GM21619 (cell line): ENCODE measurements at regions not wholly inside any gene's neighbourhood (a gene's known extent, or its start where the extent isn't known, plus 50 kb on each side); places are given as distances from the start of the nearest gene placed in this dataset.

Experiments used
- ATAC-seq: cut with Tn5 transposase; IDR thresholded peaks from one replicate; pipeline ENCODE4 v1.9.1; 2021; ENCODE audit not compliant: unreplicated experiment

- no peak for ATAC-seq
Observed at GRCh38 chr1:57686306-57686705, 262.4 kb upstream of the DAB1 start.

DNA sequence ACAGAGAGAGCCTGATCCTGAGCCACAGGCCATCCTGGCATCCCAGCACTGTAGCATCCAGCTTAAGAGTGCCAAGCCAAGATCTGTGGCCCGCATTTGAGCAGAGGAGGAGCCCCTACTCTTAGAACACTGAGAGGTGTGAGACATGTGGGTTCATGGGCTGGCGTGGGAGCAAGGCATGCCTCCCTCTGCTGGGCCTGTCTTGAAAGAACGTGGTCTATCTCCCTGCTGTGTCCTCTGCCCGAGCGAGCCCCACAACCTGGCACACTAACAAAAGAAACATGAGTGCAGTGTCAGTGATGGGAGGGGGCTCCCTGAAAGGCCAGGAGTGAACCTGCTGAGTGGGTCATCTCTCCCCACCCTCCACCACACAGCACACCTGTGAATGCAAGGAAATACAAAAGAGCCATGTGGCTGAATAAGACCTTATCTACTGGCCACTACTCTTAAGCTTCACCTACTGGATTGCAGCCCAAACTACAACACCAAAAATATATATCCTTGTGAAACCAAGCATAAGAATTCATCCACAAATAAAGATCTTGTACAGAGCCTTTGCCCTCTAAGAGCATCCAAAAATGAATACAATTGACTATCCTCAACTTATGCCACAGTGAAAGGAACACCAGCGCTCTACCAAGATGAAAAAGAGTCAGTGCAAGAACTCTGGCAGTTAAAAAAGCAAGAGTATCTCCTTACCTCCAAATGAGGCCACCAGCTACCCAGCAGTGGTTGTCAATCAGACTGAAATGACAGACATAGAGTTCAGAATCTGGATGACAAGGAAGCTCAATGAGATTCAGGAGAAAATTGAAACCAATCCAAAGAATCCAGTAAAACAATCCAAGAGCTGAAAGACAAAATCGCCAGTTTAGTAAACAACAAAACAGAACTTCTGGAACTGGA lies 259.4 kb upstream of the DAB1 start:
- ATAC-seq: no peak

GRCh38 chr1:57678138-57678537 lies 254.3 kb upstream of the DAB1 start:
- no peak for ATAC-seq

DNA sequence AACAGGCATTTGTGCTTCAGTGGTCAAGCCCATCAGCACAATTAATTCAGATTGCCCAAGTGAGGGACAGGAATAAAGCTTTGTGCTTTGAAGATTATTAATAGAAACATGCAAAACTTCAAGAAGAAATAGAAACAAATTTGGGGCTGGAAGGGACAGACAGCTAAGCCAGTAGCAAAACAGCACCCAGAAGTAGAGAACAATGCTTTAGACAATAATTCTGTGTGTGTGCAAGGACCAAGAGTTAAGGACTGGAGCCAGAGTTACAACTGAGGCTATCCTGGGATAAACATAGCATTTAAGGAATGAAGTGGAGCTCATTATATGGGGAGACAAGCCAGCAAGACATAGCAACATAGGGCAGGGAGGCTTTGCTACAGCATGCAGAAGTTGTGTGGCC lies 251.9 kb upstream of the DAB1 start:
- no peak for ATAC-seq

GRCh38 chr1:57674801-57675200 lies 250.9 kb upstream of the DAB1 start:
- no peak for ATAC-seq

DNA sequence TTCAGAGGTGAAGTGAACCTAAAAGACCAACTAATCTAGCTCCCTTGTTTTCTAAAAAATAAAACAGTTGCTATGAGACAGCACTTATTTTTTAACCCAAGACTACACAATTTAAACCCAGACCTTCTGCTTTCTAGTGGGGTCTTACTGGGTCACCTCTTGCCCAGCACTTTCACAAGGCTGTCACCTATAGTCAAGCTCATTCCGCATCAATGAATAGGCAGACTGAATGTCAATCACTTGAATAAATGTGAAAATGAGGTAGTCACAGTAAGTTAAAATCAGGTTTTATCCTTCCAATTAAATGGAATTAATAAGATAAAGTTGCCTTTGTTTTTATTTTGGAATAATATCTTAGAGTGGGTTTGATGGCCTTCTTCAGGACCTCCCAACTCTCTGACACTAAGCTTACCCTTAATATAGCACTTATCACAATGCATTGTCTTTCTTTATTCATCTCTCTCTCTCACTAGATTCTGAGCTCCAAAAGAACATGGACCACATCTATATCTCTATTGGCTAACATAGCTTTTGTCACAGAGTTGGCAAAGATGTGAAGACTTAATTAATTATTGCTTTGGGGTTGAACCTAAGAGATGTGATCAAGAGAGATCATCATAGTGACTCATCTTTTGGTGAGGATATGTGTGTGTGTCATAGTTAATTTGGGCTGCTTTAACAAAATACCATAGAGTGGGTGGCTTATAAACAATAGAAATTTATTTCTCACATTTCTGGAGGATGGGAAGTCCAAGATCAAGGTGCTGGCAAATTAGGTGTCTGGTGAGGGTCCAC lies 248.7 kb upstream of the DAB1 start:
- no peak for ATAC-seq

GRCh38 chr1:57671750-57672149 lies 247.9 kb upstream of the DAB1 start:
- no peak for ATAC-seq

DNA sequence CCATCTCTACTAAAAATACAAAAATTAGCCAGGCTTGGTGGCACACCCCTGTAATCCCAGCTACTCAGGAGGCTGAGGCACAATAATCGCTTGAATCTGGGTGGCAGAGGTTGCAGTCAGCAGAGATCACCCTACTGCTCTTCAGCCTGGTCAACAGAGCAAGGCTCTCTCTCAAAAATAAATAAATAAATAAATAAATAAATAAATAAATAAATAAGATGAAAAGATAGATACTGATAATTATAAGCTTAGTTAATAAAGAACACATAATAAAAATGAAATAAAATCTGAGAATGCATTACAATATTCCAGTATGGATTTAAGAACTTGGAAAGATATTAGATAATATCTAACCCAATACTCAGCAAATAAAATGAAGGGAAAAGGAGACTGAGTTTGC lies 235.9 kb upstream of the DAB1 start:
- ATAC-seq: no peak

DNA sequence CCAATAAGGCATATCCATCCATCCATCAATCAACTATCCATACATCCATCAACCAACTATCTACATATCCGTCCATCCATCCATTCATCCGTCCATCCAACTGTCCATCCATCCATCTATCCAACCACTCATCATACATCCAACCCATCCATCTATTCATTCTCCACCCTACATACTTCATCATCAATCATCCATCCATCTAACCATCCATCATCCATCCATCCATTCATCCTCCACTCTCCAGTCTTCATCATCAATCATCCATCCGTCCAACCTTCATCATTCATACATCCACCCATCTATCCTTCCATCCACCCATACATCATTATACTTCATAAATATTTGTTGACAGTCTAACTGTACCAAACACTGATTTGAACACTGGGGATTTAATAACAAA lies 231.3 kb upstream of the DAB1 start:
- no peak for ATAC-seq

- ATAC-seq: no peak
Observed at GRCh38 chr1:57644667-57645066, 220.8 kb upstream of the DAB1 start.

GRCh38 chr1:57638239-57638638 lies 214.4 kb upstream of the DAB1 start:
- no peak for ATAC-seq

DNA sequence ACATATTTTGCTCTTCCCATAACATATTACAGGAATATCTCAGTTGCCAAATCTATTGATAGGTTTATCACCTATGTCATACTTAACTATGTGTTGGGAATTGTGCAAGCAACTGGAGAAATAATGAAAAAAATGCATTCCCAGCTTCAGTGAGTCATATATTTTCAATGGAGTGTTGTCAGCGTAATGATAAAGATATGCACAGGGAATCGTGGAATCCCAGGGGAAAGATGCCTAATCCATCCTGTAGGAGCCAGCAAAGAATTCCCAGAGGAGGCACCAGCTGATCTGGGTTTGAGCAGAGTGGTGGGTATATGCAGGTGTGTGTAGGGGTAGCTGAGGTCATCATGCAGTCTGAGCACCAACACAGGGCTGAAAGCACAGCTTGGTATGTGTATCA lies 213.3 kb upstream of the DAB1 start:
- ATAC-seq: no peak

DNA sequence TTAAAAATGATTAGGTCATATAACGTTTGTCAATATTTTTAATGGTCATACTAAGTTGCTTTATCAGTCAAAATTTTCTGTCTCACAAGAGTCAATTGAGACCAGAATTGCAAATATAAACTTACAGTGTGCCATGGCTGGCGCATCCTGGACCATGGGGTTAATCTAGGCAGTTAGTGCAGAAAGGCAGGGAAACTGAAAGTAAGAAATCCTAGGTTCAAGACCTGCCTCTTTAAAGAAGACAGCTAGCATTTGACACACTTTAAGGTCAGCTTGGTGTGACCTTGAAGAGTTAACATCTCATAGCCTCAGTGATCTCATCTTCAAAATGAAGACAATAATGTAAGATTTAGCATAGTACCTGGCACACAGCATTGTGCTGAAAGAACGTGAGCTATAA lies 210.0 kb upstream of the DAB1 start:
- ATAC-seq: no peak

GRCh38 chr1:57633056-57633455 lies 209.2 kb upstream of the DAB1 start:
- ATAC-seq: no peak

DNA sequence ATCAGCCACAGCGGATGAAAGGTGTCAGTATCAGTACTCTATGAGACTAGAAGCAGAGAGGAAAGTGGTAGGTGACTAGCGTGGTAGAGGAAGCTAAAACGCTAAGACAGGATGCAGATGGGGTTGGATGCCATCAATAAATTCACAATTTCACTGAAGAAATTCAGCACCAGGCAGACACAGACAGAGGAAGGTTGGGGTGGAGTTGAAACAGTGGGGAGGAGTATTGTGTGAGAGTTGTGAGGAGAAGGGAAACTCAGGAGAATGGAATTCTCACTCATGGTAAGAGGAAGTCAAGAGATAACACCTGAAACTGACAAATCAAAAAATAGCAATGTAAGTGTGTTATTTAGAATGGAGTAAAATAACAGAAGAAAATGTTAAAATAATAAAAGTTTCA lies 208.5 kb upstream of the DAB1 start:
- no peak for ATAC-seq

DNA sequence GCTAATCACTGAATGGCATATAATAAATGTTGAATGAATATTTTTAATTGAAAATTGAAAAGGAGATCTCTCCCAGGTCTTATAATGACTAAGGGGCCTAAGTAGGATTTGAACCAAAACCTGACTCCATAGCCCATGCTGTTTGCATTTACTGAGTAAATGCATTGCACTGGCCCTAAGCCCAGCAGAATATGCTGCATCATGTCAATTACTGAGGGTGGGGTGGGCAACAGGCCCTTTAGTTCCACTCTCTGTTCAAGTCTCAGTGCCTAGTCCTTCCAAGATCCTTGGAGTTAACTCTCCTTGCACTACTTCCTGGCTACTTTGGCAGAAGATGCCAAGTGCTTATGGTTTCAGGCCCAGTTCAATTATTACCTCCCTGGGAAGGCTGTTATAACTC lies 203.8 kb upstream of the DAB1 start:
- ATAC-seq: no peak

DNA sequence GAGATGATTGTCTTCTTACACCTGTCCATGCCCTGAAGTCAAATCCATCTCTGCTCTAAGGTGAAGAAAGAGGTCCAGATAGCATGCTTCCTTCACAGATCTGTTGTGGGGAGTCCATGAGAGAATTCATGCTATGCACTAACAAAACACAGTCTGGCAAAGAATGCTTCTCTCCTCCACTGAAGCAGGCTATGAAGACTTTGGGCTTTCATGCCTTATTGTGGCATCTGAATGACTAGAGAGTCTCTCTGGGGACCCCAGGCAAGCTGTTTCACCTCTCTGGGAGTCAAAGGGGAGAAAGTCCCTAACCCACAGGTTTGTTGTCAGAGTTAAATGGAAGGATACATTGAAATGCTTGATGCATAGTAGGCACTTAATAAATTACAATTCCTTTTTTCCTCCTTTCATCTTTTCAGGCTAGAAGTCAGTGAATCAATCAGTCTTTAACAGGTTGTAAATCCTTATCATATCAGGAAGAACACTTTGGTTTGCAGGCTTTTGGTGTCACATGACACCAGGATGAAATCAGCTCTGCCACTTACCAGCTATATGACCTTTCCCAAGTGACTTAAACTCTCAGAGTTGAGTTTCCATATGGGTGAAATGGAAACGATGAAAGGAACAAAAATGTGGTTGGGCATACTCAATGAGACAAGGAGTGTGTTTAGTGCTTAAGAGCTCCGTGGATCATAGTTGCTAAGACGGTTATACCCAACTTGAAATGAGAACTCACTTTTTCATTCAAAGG lies 200.1 kb upstream of the DAB1 start:
- no peak for ATAC-seq

- no peak for ATAC-seq
Observed at GRCh38 chr1:57623039-57623790, 199.4 kb upstream of the DAB1 start.

- no peak for ATAC-seq
Observed at GRCh38 chr1:57621776-57622175, 197.9 kb upstream of the DAB1 start.

DNA sequence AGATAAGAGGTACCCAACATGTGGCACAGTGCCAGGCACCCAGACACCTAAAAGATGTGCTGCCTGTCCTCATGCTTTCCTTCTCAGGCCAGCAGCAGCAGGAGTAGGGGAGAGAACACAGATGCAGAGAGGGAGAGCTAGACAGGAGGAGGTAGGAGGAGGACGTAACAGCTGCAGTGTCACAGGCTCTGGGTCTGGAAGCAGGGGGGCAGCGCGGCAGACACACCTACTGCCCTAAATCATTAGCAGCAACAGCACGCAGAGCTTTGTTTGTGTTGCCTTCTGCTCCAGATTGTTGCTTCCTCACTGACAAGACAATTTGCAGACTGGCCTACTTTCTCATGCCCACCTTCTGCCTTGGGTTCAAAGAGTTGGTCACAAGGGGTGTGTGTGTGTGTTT lies 196.7 kb upstream of the DAB1 start:
- no peak for ATAC-seq

DNA sequence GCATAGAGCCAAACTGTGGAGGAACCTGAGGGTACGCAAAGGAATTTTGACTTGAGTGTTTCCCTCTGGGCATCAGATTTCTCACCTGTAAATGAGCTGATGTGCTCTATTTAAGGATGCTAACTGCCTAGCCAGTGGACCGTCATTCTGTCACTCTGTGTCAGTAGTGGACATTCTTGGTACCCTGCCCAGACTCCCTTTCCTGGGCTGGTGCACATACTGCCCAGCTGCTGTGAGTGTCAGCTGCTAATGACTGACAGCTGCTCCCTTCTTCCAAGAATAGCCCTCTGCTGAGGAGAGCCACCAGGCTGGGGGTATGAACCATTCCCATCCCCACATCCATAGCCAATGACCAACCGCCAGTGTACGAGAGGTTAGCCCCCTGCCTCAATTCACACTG lies 193.1 kb upstream of the DAB1 start:
- ATAC-seq: no peak
